HFFc6 (cell line): ENCODE measurements at regions not wholly inside any gene's neighbourhood (a gene's known extent, or its start where the extent isn't known, plus 50 kb on each side); places are given as distances from the start of the nearest gene placed in this dataset.

Experiments
- DNase-seq: peaks from one replicate; pipeline ENCODE4 v3.0.0-alpha.2; 2018
- H3K27ac Mint-ChIP-seq: 2 replicates; pipeline ENCODE4 v1.8.0; 2020; ENCODE audit warnings: mild to moderate bottlenecking, mixed read lengths
- H3K27me3 Mint-ChIP-seq: 2 replicates; pipeline ENCODE4 v1.8.0; 2021; ENCODE audit warnings: mild to moderate bottlenecking, moderate library complexity, mixed read lengths; ENCODE audit not compliant: insufficient read depth
- H3K36me3 Mint-ChIP-seq: 2 replicates; pipeline ENCODE4 v1.8.0; 2021; ENCODE audit warnings: low read depth, mixed read lengths
- H3K4me1 Mint-ChIP-seq: 2 replicates; pipeline ENCODE4 v1.8.0; 2020; ENCODE audit warnings: low read depth, mixed read lengths
- H3K4me3 Mint-ChIP-seq: 2 replicates; pipeline ENCODE4 v1.8.0; 2020; ENCODE audit warnings: mild to moderate bottlenecking, moderate library complexity, mixed read lengths
- H3K9me3 Mint-ChIP-seq: 2 replicates; pipeline ENCODE4 v1.8.0; 2020; ENCODE audit warnings: mild to moderate bottlenecking, mixed read lengths
- TF ChIP-seq, protein P1 (sequence below): fragments of 200-600 bp; sonication (generic); IDR thresholded peaks from 2 replicates; pipeline ENCODE4 v1.5.0; 2021; ENCODE audit warnings: antibody characterized with exemption, mild to moderate bottlenecking

DNA sequence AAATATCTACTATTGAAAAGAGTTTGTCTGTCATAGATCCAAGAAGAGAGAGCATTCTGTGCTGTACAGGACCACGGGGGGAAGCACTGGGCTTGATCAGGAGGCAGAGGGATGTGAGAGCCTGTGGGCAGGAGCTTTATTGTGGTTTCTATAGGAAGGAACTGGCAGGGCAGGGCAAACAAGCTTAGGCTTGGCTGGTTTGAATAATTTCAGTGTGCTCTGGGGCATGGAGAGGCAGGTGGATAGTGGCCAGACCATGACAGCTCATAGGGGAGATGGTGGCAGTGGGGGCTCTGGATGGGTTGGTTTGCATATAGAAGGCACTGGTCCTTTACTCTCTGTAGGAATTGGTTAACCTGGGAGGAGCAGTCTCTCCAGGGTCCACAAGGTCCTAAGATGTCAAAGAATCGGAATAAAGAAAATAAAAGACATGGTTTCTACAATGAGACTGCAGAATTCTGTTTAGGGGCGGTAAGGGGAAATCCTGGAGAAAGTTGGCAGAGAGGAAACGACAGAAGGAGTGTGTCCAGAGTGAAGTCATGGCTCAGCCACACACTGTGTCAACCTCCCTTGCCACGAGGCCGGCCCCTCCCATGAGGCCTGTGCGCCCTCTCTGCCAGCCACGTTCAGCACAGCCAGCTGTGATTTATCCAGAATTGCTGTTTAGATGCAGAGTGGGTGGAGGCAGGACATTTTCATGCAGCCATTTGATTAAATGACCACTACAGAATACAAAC is 81.7 kb upstream of the PGBD5 start:
- no peaks in the 10 kb centered on the region; the same call in 1 of the 2 replicates for H3K27me3 Mint-ChIP-seq
- H3K27ac Mint-ChIP-seq: no peak overlapping the region
- peaks cover 59% of the 10 kb centered on the region for H3K9me3 Mint-ChIP-seq
- TF ChIP-seq, protein P1, sequence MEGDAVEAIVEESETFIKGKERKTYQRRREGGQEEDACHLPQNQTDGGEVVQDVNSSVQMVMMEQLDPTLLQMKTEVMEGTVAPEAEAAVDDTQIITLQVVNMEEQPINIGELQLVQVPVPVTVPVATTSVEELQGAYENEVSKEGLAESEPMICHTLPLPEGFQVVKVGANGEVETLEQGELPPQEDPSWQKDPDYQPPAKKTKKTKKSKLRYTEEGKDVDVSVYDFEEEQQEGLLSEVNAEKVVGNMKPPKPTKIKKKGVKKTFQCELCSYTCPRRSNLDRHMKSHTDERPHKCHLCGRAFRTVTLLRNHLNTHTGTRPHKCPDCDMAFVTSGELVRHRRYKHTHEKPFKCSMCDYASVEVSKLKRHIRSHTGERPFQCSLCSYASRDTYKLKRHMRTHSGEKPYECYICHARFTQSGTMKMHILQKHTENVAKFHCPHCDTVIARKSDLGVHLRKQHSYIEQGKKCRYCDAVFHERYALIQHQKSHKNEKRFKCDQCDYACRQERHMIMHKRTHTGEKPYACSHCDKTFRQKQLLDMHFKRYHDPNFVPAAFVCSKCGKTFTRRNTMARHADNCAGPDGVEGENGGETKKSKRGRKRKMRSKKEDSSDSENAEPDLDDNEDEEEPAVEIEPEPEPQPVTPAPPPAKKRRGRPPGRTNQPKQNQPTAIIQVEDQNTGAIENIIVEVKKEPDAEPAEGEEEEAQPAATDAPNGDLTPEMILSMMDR: no peak
- H3K36me3 Mint-ChIP-seq: peaks cover 8% of the 10 kb centered on the region; the same call in 1 of the 2 replicates
- no peaks in the 10 kb centered on the region for H3K4me1 Mint-ChIP-seq
- no peak for DNase-seq
- no peak overlapping the region for H3K4me3 Mint-ChIP-seq

DNA sequence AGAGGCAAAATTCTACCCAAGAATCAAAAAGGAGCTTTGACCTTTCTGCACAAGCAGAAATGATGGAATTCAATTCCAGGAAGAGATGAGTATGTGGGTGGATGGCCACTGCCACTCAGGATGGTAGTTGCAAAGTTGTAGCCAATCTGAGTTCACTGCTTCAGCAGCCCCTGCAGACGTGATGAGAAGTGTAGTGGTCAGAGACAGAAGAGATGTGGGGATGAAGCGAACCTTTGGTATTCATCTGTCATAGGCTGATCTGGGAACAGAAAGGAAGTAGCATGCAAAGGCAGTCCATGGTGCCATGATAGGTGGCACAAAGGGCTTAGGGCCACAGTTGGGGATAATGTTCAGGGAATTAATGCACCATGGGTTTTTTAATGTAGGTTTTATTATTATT is 81.1 kb upstream of the PGBD5 start:
- TF ChIP-seq, protein P1: no peak
- no peak overlapping the region for H3K27ac Mint-ChIP-seq
- no peaks in the 10 kb centered on the region for H3K4me1 Mint-ChIP-seq
- H3K27me3 Mint-ChIP-seq: no peaks in the 10 kb centered on the region; the same call in 1 of the 2 replicates
- peaks cover 58% of the 10 kb centered on the region for H3K9me3 Mint-ChIP-seq
- peaks cover 8% of the 10 kb centered on the region; the same call in 1 of the 2 replicates for H3K36me3 Mint-ChIP-seq
- DNase-seq: no peak
- no peak overlapping the region for H3K4me3 Mint-ChIP-seq

DNA sequence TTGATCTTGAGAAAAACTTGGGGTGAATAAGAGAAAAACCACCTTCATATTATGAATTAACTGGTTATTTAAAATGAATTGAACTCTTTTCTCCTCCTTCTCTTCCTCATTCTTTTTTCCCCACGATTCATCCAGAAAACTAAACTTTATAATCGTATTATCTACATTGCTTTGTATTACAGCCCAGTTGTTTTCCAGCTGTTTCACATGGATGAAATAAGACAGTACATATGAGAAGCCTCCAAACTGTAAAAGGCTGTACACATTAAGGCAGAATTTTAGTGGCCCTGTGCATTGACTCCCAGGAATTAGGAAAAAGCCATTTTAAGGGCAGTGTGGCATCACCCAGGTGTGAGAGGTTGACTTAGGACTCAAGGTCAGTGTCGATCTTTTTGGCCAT is 80.3 kb upstream of the PGBD5 start:
- H3K36me3 Mint-ChIP-seq: peaks cover 8% of the 10 kb centered on the region; the same call in 1 of the 2 replicates
- TF ChIP-seq, protein P1: no peak
- no peak overlapping the region for H3K27ac Mint-ChIP-seq
- no peak overlapping the region for H3K4me3 Mint-ChIP-seq
- H3K4me1 Mint-ChIP-seq: no peaks in the 10 kb centered on the region
- peaks cover 58% of the 10 kb centered on the region for H3K9me3 Mint-ChIP-seq
- DNase-seq: no peak
- no peaks in the 10 kb centered on the region; the same call in 1 of the 2 replicates for H3K27me3 Mint-ChIP-seq

DNA sequence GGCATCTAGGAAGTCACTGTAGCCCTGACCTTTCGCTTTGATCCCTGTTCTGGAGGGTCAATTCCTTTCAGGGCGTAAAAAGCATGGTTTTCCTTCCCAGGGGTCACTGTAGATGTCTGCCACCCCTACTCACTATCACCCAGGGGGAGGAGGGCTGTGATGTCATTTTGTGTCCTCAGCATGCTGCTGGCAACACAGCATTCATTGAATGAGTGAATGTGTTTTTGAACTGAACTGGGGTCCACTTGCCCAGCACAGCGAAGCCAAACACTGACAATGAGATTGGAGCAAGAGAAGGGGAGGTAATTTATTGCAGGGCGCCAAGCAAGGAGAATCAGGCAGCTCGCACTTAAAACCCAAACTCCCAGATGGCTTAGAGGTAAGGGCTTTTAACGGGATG is 78.2 kb upstream of the PGBD5 start:
- Mint-ChIP-seq H3K27ac (no peak overlapping the region), H3K36me3 (peaks cover 15% of the 10 kb centered on the region; the same call in 1 of the 2 replicates)
- TF ChIP-seq, protein P1: no peak

DNA sequence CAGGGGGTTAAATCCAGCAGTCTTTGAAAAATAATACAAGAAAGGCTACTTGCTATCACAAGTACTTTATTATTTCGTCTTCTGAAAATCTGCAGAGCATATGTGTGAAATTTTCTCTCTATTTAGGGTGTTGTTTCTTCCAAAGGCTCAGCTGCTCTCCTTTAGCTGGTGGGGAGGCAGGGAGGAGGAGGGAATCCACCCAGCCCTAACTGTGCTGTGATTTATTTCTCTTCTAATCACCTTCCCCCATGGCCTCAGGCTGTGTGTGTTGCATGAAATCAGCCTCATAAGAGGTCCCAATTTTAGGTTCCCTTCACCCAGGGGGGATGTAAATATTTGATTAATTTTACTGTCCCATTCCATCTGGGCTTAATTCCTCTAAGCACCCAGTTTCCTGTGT is 77.6 kb upstream of the PGBD5 start:
- Mint-ChIP-seq H3K27ac (no peak overlapping the region), H3K9me3 (peaks cover 58% of the 10 kb centered on the region), H3K36me3 (peaks cover 17% of the 10 kb centered on the region; the same call in 1 of the 2 replicates), H3K4me1 (no peaks in the 10 kb centered on the region), H3K27me3 (no peaks in the 10 kb centered on the region; the same call in 1 of the 2 replicates), H3K4me3 (no peak overlapping the region)
- TF ChIP-seq, protein P1: no peak
- DNase-seq: no peak

More for the DNA sequence above, 78.2 kb upstream of the PGBD5 start:
- Mint-ChIP-seq H3K4me1 (no peaks in the 10 kb centered on the region), H3K27me3 (no peaks in the 10 kb centered on the region; the same call in 1 of the 2 replicates), H3K9me3 (peaks cover 55% of the 10 kb centered on the region), H3K4me3 (no peak overlapping the region)
- DNase-seq: no peak
